Effector memory CD8-positive, alpha-beta T cell (primary cell): ENCODE measurements at regions not wholly inside any gene's neighbourhood (a gene's known extent, or its start where the extent isn't known, plus 50 kb on each side); places are given as distances from the start of the nearest gene placed in this dataset.

Source experiments
- ATAC-seq: fragments of 150-1000 bp; cut with Tn5 transposase; replicated peaks from 2 replicates; pipeline ENCODE4 v1.10.0; 2021; ENCODE audit warnings: mild to moderate bottlenecking, moderate library complexity
- DNase-seq, 3 experiments: peaks; one replicate each; pipeline ENCODE4 v3.0.0; 2021
- H3K27ac Mint-ChIP-seq, 2 donors: one replicate each; pipeline ENCODE4 v1.8.0; 2022; ENCODE audit warnings: mild to moderate bottlenecking in 2 of 2, mixed read lengths in 2 of 2, moderate library complexity in 2 of 2
- H3K27me3 Mint-ChIP-seq, 2 donors: one replicate each; pipeline ENCODE4 v1.8.0; 2022; ENCODE audit warnings: mixed read lengths in 2 of 2
- H3K36me3 Mint-ChIP-seq: one replicate; pipeline ENCODE4 v1.8.0; 2022; ENCODE audit warnings: mild to moderate bottlenecking, moderate library complexity, mixed read lengths; ENCODE audit not compliant: insufficient read depth
- H3K4me1 Mint-ChIP-seq, 2 donors: one replicate each; pipeline ENCODE4 v1.8.0; 2022; ENCODE audit warnings: low read depth in 2 of 2, mixed read lengths in 2 of 2
- H3K4me3 Mint-ChIP-seq, 2 donors: one replicate each; pipeline ENCODE4 v1.8.0; 2022; ENCODE audit warnings: mild to moderate bottlenecking in 2 of 2, mixed read lengths in 2 of 2, moderate library complexity in 2 of 2
- H3K9me3 Mint-ChIP-seq, 2 donors: one replicate each; pipeline ENCODE4 v1.8.0; 2022; ENCODE audit warnings: mixed read lengths in 2 of 2

DNA sequence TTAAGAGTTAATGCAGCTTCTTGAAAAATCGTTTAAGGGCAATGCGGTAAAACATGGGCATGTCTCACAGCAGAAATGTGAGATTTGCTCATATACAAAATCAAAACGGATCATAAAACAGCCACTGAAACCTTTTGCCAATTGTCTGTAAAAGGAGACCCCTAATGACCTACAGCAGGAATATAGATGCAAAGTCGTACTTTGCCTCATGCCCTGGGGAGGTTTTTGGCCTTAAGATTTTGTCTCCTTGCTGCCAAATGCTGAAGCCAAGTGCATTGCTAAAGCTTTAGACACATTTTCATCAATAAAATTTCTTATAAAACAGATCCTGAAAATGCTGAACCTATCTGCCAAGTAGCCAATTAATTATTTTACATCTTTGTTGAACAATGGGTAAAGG is 226.9 kb downstream of the TGFB2 start:
- Mint-ChIP-seq H3K27ac (no peak overlapping the region), H3K4me3 (no peak overlapping the region), H3K9me3 (peaks cover 0 to 2% of the 10 kb centered on the region in 2 donors), H3K36me3 (no peaks in the 10 kb centered on the region), H3K27me3 (no peaks in the 10 kb centered on the region), H3K4me1 (no peaks in the 10 kb centered on the region)
- no peak for ATAC-seq
- DNase-seq = no peak

DNA sequence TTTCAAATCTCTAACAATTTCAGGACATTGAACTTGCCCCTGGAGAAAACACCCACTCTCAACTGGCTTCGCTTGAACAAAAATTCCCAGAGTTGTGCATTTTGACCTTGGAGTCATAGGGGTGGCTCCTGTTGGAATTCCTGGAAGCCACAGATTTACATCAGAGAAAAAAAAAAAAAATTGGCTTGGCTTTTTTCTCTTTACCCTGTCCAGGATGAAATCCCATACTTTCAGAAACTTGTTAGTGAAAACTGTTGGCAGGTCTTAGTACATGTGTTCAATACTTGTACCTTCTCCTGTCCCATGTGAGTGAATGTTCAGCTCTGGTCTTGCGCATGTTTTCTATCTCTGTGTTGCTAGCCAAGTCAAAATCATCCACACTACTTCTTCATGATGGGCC is 228.8 kb downstream of the TGFB2 start:
- Mint-ChIP-seq H3K27ac (no peak overlapping the region), H3K27me3 (no peaks in the 10 kb centered on the region), H3K4me1 (no peaks in the 10 kb centered on the region), H3K36me3 (no peaks in the 10 kb centered on the region), H3K9me3 (peaks cover 0 to 2% of the 10 kb centered on the region in 2 donors), H3K4me3 (no peak overlapping the region)
- DNase-seq (no peak), ATAC-seq (no peak)

DNA sequence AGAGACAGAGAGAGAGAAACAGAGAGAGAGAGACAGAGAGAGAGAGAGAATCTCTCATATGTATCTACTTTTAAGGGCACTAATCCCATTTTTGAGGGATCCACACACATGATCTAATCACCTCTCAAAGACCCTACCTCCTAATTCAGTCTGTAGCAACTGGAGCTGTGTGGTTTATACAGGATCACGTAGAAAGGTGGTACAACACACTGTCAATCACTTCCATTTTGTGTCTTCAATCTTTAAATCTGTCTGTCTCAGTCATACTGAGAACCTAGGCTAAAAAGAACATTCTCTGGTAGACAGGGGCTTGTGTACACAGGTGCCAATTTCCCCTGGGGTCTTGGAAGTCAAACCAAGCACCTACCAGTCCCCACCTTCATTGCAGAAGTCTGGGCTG is 229.9 kb downstream of the TGFB2 start:
- Mint-ChIP-seq H3K4me1 (no peaks in the 10 kb centered on the region), H3K27ac (no peak overlapping the region), H3K4me3 (no peak overlapping the region), H3K36me3 (no peaks in the 10 kb centered on the region), H3K27me3 (no peaks in the 10 kb centered on the region), H3K9me3 (peaks cover 0 to 4% of the 10 kb centered on the region in 2 donors)
- ATAC-seq (no peak), DNase-seq (no peak)

DNA sequence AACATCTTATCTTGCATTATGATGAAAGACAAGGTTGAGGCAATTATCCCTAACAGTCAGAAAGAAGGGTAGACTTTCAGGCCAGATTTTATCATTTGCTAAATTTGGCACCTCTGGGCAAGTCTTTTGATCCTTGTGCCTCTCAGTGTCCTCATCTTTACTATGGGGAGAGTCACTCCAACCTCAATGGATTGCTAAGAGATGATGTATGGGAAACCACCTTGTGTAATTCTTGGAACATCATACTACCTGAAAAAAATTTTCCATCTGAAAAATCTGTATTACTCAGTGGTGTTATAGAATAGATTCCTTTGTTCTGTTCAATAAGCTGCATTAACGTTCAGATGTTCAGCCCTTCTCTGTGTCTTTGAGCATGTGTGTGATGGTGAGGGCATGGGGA is 230.7 kb downstream of the TGFB2 start:
- ATAC-seq (no peak), DNase-seq (no peak)
- Mint-ChIP-seq H3K27me3 (no peaks in the 10 kb centered on the region), H3K9me3 (peaks cover 0 to 6% of the 10 kb centered on the region in 2 donors), H3K27ac (no peak overlapping the region), H3K36me3 (no peaks in the 10 kb centered on the region), H3K4me3 (no peak overlapping the region), H3K4me1 (no peaks in the 10 kb centered on the region)

DNA sequence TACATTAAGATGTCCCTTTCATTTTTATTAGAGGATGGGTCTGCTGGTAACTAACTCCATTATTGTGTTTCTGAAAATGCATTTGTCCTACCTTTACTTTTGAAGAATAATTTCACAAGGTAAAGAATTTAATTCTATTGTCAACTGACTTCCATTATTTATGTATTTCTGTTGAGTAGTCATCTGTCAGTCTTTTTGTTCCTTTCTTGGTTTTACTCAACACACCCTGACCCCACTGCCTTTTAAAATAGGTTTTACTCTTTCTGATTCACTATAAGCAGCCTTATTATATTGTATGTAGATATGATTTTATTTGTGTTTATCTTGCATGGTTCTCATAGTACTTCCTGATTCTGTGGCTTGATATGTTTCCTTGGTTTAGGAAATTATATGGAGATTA is 237.5 kb downstream of the TGFB2 start:
- DNase-seq (no peak), ATAC-seq (no peak)
- Mint-ChIP-seq H3K9me3 (peaks cover 0 to 6% of the 10 kb centered on the region in 2 donors), H3K36me3 (no peaks in the 10 kb centered on the region), H3K4me1 (no peaks in the 10 kb centered on the region), H3K27ac (no peak overlapping the region), H3K4me3 (no peak overlapping the region), H3K27me3 (no peaks in the 10 kb centered on the region)

DNA sequence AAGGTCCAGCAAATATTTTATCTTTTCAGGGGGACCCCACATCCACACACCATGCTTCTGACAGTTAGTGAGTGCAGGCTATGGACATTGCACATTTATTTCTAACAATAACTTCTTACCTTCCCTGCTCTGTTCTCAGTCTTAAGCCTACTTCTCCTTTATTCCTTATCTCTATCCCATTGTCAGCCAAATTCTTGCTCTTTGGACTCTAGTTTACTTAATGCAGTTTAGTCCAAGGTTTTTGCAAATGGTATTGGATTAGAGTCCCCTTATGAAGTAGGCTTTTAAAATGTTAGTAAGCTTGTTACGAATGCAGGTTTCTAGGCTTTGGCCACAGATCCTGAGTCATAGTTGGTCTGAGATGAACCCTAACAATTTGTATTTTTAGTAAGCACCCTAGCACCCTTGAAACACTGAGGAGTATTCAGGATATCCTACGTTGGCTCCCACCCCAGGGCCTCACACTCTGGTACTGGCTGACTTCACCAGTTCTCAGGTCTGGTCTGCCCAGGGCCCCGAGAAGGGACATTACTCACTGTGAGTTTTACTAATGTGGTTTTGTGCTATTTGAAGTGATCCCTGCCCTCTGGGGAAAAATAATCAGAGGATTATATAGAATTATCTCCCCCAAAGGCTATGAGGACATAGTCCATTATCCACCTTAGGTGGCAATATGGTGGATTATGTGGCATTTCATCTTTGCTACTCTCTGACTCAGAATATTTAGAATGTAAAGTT is 239.5 kb downstream of the TGFB2 start:
- Mint-ChIP-seq H3K4me1 (no peaks in the 10 kb centered on the region), H3K4me3 (no peak overlapping the region), H3K27ac (no peak overlapping the region), H3K9me3 (peaks cover 6 to 7% of the 10 kb centered on the region in 2 donors), H3K36me3 (no peaks in the 10 kb centered on the region), H3K27me3 (no peaks in the 10 kb centered on the region)
- ATAC-seq (no peak), DNase-seq (no peak)

DNA sequence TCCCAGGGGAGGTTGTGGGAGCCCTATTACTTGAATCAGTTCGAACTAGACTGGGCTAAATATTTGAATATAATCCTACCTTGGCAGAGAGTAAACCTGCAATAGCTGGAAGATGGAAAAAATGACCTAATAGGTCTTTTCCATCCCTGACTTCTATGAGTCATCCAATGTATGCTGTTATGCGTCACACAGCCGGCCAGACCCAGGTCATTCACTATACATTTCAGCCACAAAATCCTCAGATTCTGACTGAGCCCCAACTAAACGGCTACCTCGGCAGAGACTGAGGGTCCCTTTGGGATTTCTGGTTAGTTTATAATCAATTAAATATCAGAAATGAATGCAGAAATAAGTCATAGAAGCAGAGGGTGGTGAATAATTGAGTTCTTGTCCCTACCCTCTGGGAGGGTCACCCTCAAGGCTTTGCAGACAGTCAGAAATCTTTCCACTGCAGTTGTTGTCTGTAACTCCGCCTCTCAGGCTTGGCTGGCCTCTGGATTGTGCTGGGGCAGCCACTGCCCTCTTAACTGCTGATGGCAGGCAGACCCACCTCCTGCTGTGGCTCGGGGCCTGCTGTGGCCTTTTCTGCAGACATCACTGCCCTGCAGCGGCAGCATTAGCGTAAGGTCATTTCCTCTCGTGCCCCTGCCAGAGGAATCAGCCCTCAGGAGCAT is 240.5 kb downstream of the TGFB2 start:
- no peaks in the 10 kb centered on the region for H3K27me3 Mint-ChIP-seq
- H3K36me3 Mint-ChIP-seq = no peaks in the 10 kb centered on the region
- H3K4me1 Mint-ChIP-seq = no peaks in the 10 kb centered on the region
- peaks cover 2 to 7% of the 10 kb centered on the region in 2 donors for H3K9me3 Mint-ChIP-seq
- H3K27ac Mint-ChIP-seq = no peak overlapping the region
- no peak overlapping the region for H3K4me3 Mint-ChIP-seq
- no peak for DNase-seq
- ATAC-seq = no peak

DNA sequence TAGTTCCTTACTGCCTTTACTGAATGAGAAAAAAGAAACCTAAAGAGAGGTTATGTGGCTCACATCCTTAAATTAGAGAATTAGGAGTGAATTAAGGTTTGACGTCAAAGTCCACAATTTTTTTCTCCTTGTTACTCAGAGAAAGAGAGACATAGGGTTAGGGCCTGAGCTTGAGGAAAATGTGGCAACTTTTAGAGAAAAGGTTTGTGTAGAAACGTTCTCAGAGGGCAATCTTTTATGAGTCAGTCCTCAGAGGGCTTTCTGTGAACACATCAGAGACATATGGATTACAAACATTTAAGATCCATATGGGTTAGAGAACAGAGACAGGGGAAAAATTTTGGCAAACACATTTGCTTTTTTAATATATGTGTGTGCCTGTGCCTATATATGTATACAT is 242.8 kb downstream of the TGFB2 start:
- Mint-ChIP-seq H3K4me3 (no peak overlapping the region), H3K27me3 (no peaks in the 10 kb centered on the region), H3K4me1 (no peaks in the 10 kb centered on the region), H3K27ac (no peak overlapping the region), H3K36me3 (no peaks in the 10 kb centered on the region), H3K9me3 (peaks cover 2 to 7% of the 10 kb centered on the region in 2 donors)
- ATAC-seq = no peak
- DNase-seq = no peak

DNA sequence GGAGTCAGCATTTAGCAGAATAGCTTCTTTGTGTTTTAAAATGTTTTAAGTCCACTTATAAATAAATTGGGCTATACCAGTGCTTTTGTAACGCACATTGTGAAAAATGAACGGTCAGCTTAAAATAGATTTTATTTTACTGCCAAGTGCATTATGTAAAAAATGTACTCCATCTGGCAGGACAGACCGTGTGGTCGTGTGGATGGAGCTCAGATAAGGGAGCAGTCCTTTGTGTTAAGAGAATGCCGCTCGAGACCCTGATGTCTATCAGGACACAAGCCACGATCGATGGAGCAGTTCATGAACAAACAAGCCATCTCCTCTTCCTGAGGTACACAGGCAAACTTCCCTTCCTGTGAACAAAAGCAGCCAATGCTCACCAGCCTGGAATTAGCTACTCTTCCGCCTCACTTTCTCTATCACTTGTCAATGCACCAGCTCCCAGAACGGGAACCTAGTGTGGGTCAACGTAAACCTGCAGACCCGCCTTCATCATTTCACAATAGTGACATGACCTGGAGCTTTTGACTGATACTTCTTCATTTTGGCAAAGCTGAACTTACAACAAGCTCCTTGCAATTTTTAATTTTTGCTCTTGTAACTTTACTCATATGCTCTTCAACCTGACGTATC is 243.5 kb downstream of the TGFB2 start:
- Mint-ChIP-seq H3K36me3 (no peaks in the 10 kb centered on the region), H3K27me3 (no peaks in the 10 kb centered on the region), H3K9me3 (peaks cover 2 to 7% of the 10 kb centered on the region in 2 donors), H3K27ac (no peak overlapping the region), H3K4me1 (no peaks in the 10 kb centered on the region), H3K4me3 (no peak overlapping the region)
- no peak for DNase-seq
- ATAC-seq = no peak

DNA sequence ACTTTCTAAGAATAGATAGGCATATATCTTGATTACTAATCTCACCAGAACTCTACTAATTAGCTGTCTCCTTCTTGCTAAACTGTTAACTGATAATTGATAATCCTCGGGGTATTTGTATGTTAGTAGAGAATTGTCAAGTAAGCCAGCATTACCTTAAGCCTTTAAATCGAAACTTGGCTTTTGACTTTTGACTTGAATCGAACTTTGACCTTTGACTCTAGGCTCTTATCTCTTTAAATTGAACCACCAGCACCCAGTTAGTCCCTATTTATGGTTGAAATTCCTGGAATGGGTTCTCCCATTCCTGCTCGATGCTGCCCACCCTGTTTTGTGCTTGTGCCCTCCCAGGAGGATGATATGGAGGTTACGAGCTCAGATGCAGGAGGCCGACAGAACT is 244.4 kb downstream of the TGFB2 start:
- no peak for DNase-seq
- Mint-ChIP-seq H3K36me3 (no peaks in the 10 kb centered on the region), H3K9me3 (peaks cover 0 to 7% of the 10 kb centered on the region in 2 donors), H3K27me3 (no peaks in the 10 kb centered on the region), H3K4me3 (no peak overlapping the region), H3K4me1 (no peaks in the 10 kb centered on the region), H3K27ac (no peak overlapping the region)
- ATAC-seq = no peak

DNA sequence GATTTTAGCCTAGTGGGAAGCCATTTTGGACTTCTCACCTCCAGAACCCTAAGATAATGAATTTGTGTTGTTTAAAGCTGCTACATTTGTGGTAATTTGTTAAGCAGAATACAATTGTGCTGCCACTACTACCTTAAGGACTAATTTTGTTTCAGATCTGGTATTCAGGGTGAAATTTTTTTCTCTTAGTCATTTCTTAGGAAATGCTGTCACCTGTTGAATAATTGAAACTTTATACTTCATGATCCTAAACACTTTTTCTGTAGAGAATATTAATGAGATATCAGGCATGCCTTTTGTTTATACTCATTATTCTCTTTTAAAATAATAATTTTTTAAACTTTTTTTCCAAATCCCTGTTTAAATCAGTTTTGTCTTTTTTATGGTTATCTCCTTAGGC is 246.8 kb downstream of the TGFB2 start:
- Mint-ChIP-seq H3K4me1 (no peaks in the 10 kb centered on the region), H3K27me3 (no peaks in the 10 kb centered on the region), H3K27ac (no peak overlapping the region), H3K9me3 (peaks cover 0 to 16% of the 10 kb centered on the region in 2 donors), H3K36me3 (no peaks in the 10 kb centered on the region), H3K4me3 (no peak overlapping the region)
- no peak for ATAC-seq
- DNase-seq = no peak

DNA sequence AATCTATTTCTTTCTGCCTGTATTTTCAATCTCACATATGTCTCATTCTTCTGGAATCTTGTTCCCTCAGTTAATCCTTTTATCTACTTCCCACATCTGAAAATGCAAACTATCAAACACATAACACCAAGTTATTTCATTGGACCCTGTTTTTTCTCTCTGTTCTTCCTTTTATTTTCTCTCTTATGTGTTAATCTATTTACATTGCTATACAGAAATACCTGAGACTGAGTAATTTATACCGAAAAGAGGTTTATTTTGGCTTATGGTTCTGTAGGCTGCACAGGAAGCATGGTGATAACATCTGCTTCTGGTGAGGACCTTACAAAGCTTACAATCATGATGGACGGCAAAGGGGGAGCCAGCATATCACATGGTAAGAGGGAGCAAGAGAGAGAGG is 247.6 kb downstream of the TGFB2 start:
- no peaks in the 10 kb centered on the region for H3K4me1 Mint-ChIP-seq
- H3K36me3 Mint-ChIP-seq = no peaks in the 10 kb centered on the region
- H3K27me3 Mint-ChIP-seq = no peaks in the 10 kb centered on the region
- DNase-seq (no peak), ATAC-seq (no peak)
- no peak overlapping the region for H3K27ac Mint-ChIP-seq
- H3K9me3 Mint-ChIP-seq = peaks cover 2 to 19% of the 10 kb centered on the region in 2 donors
- H3K4me3 Mint-ChIP-seq = no peak overlapping the region

DNA sequence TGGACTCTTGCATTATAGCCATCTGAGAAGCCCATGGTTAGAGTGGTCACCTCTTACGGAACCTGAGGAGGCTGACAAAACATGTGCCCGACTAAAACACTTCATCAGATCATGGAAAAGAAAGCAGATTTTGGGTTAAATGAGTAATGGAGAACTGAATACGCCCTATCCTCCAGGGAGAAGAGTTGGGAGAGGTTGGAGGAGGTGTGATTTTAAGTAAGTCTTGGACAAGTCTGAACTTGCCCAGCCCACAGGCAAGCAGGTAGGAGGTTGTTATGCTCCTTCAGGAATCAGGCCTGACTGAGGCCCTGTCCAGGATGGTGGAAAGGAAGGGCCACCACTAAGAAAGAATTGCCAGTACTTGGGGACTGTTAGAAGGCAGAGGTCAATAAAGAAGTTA is 255.8 kb downstream of the TGFB2 start:
- no peaks in the 10 kb centered on the region for H3K36me3 Mint-ChIP-seq
- H3K27ac Mint-ChIP-seq = no peak overlapping the region
- H3K4me3 Mint-ChIP-seq = no peak overlapping the region
- peaks cover 10 to 11% of the 10 kb centered on the region in 2 donors for H3K9me3 Mint-ChIP-seq
- ATAC-seq (no peak), DNase-seq (no peak)
- H3K4me1 Mint-ChIP-seq = no peaks in the 10 kb centered on the region
- no peaks in the 10 kb centered on the region for H3K27me3 Mint-ChIP-seq

DNA sequence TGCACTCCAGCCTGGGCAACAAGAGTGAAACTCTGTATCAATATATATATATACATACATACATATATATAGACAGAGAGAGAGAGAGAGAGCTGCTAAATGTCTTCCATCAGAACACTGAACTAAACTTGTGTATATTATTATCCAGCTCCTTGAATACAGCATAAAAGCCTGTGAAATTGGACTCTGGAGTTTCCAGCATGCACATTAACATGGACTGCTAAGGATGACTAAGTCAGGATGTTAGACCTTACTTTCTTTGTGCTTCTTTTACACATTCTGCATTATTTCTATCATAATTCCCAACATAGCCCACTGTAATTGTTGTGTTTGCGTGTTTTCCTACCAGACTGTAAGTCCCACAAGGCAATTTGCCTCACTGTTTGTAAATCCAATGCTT is 259.1 kb downstream of the TGFB2 start:
- Mint-ChIP-seq H3K36me3 (no peaks in the 10 kb centered on the region), H3K9me3 (peaks cover 0 to 7% of the 10 kb centered on the region in 2 donors), H3K4me1 (no peaks in the 10 kb centered on the region), H3K4me3 (no peak overlapping the region), H3K27ac (no peak overlapping the region), H3K27me3 (no peaks in the 10 kb centered on the region)
- DNase-seq = no peak
- no peak for ATAC-seq
